Choroid plexus epithelial cell (primary cell): ENCODE measurements at regions not wholly inside any gene's neighbourhood (a gene's known extent, or its start where the extent isn't known, plus 50 kb on each side); places are given as distances from the start of the nearest gene placed in this dataset.

Experiments
- DNase-seq: peaks from one replicate; pipeline ENCODE4 v3.0.0-alpha.2; 2010; ENCODE audit warnings: low read depth
- H3K4me3 ChIP-seq: 2 replicates; pipeline ENCODE4 v1.5.1; 2011; ENCODE audit warnings: low read depth, mild to moderate bottlenecking, control low read depth, low read length, moderate library complexity
- TF ChIP-seq, protein P1 (sequence below): conservative IDR thresholded peaks from 2 replicates; pipeline ENCODE4 v1.5.1; 2011; ENCODE audit warnings: low read depth, mild to moderate bottlenecking, control low read depth, inconsistent platforms, low read length, moderate library complexity

DNA sequence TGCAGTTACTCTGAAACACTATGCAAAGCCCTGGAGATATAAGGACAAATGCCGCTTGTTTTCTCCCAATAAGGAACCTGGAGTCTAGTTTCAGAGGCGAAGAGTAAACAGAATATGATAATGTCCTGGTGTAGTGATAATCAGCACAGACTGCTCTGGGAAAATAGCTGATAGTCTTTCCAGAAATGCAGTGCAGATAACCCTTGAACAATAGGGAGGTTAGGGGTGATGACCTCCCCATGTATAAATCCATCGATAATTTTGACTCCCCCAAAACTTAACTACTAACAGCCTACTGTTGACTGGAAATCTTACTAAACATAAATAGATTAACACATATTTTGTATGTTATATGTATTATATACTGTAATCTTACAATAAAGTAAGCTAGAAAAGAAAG, 1280.9 kb upstream of the TENM3 start:
- TF ChIP-seq, protein P1, sequence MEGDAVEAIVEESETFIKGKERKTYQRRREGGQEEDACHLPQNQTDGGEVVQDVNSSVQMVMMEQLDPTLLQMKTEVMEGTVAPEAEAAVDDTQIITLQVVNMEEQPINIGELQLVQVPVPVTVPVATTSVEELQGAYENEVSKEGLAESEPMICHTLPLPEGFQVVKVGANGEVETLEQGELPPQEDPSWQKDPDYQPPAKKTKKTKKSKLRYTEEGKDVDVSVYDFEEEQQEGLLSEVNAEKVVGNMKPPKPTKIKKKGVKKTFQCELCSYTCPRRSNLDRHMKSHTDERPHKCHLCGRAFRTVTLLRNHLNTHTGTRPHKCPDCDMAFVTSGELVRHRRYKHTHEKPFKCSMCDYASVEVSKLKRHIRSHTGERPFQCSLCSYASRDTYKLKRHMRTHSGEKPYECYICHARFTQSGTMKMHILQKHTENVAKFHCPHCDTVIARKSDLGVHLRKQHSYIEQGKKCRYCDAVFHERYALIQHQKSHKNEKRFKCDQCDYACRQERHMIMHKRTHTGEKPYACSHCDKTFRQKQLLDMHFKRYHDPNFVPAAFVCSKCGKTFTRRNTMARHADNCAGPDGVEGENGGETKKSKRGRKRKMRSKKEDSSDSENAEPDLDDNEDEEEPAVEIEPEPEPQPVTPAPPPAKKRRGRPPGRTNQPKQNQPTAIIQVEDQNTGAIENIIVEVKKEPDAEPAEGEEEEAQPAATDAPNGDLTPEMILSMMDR: no peak

DNA sequence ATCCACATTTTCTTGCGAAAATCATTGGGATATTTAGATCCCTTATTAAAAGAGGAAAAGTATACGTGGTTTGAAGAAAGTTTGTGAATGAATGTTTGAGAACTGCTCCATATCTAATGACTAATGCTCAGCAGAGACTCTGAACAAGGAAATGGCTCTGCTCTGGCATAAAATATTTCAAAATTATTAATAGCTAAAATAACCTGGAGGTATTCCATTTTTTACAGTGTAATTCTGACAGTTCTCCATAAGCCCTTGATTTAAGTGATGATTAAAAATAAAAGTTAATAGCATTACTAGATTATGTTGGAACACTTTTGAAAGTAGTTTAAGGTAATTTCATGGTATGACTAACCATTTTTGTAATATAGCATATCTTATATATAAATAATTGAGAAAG, 1276.9 kb upstream of the TENM3 start:
- H3K4me3 ChIP-seq: no peak overlapping the region
- DNase-seq: no peak
- TF ChIP-seq, protein P1: no peak

More for the DNA sequence above, 1280.9 kb upstream of the TENM3 start:
- DNase-seq: no peak
- no peak overlapping the region for H3K4me3 ChIP-seq

DNA sequence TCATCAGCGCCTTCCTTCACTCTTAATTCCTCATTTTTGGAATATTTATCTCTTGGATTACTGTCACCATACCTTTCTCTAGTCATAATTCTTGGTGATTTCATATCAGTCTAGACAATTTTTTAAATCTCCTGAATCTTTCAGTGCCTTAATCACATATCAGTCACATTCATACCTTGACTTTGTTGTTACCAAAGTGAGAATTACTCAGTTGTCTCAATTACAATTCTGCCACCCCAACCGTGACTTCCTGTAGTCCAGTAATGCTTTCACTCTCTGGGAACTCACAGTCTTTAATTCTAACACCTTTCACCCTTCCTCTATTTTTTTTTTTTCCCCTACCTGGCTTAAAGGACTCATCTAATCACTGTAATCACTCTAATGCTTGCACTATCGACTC, 1275.3 kb upstream of the TENM3 start:
- TF ChIP-seq, protein P1: no peak
- no peak for DNase-seq
- H3K4me3 ChIP-seq: no peak overlapping the region

DNA sequence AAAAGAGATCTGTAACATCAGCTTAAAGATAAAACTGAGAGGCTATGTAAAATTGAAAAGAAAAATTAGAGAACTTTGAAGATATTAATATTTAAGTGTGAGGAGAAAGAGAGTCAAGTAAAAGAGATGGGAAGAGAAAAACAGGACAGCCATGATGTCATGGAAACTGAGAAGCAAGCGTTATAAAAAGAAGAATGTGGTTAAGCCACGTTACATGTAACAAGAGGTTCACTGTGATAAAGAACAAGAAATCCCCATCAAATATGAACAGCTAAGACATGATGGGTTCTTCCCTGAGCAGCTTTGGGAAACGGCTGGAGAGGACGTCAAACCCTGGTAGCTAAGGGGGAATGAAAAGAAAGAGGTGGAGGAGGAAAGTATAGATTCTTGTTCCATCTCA, 1269.3 kb upstream of the TENM3 start:
- no peak overlapping the region for H3K4me3 ChIP-seq
- DNase-seq: no peak
- TF ChIP-seq, protein P1: no peak

DNA sequence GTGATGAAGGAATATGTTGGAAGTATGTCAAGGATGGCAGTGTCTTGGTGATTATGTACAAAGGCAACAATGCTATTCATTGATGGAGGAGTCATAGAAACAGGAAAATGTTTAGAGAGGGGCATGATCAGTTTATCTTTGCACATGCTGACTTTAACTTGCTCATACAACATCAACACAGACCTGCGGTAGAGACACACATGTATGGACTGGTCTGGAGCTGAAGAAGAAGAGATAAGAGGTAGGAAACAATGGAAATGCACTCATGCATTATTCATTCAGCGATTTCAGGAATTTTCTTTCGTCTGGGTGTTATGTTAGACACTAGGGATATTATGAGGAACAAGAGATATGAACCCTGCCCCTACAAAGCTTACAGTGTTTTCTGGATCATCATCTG, 1252.3 kb upstream of the TENM3 start:
- DNase-seq: no peak
- TF ChIP-seq, protein P1: no peak
- no peak overlapping the region for H3K4me3 ChIP-seq

DNA sequence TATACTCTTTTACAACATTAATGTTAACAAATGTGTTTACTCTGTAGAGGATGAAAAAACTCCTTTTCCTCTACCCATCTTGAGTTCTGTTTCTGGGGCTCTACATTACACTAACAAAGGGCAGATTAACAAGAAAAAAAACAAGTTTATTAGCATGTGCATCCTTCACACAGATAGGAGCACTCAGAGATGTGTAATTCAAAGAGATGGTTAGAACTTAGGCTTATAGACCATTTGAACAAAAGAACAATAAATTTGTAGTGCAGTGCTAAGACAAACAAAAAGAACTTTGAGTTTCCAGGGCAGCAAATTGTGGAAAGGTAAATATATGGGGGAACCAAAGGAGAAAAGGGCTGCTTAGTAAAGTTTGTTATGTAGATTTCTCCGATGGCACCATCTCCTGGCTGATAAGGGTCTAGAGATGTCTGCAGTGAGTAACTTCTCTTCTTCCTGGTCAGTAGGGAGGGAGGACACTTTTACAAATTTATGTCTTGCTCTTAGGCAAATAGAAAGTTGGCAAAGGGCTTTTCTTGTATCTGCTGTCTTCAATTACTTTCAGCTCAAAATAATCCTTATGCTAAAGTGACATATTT, 1249.9 kb upstream of the TENM3 start:
- TF ChIP-seq, protein P1: no peak
- H3K4me3 ChIP-seq: no peak overlapping the region
- no peak for DNase-seq

DNA sequence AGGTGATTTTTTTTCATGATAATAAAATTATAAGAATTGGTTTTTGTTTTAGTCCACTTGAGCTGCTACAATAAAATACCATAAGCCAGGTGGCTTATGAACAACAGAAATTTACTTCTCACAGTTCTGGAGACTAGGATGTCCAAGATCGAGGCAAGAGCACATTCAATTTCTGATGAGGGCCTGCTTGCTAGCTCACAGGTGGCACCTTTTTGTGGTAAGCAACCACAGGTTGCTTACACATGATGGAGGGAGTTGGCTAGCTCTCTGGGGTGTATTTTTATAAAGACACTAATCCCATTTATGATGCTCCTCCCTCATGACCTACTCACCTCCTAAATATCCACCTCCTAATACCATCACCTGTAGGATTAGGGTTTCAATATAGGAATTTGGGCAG, 1248.5 kb upstream of the TENM3 start:
- DNase-seq: no peak
- no peak overlapping the region for H3K4me3 ChIP-seq
- TF ChIP-seq, protein P1: no peak
